ENCODE measurements at regions not wholly inside any gene's neighbourhood (a gene's known extent, or its start where the extent isn't known, plus 50 kb on each side); places are given as distances from the start of the nearest gene placed in this dataset.

DNA sequence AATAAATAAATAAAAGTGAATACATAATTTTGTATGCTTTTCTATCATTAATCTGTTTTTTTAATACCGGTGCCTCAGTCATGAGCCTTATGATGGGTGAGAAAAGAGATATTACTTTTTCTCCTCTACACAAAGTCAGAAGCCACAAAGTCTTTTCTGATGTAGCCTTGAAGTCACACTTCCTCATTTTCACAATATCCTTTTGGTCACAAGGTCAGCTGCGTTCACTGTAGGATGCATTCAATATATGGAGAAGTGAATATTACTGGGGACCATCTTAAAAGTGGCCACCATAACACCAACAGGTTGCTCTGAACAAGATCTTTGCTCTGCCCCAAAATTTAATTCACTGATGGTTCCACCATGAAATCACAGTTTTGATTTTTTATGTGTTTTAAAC is 83.3 kb upstream of the TNR start:
- in situ Hi-C loops (cut with HindIII; ENCODE audit: low sequenced_read_pairs) = no loop called here
- no peak for DNase-seq (ENCODE audit: low read depth, low spot score)
- TF ChIP-seq, protein P1, sequence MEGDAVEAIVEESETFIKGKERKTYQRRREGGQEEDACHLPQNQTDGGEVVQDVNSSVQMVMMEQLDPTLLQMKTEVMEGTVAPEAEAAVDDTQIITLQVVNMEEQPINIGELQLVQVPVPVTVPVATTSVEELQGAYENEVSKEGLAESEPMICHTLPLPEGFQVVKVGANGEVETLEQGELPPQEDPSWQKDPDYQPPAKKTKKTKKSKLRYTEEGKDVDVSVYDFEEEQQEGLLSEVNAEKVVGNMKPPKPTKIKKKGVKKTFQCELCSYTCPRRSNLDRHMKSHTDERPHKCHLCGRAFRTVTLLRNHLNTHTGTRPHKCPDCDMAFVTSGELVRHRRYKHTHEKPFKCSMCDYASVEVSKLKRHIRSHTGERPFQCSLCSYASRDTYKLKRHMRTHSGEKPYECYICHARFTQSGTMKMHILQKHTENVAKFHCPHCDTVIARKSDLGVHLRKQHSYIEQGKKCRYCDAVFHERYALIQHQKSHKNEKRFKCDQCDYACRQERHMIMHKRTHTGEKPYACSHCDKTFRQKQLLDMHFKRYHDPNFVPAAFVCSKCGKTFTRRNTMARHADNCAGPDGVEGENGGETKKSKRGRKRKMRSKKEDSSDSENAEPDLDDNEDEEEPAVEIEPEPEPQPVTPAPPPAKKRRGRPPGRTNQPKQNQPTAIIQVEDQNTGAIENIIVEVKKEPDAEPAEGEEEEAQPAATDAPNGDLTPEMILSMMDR (IDR thresholded peaks at IDR 0.05; ENCODE audit: low read depth, low read length) = no peak
- H3K4me3 ChIP-seq (ENCODE audit: low read depth, low read length) = no peak overlapping the region

DNA sequence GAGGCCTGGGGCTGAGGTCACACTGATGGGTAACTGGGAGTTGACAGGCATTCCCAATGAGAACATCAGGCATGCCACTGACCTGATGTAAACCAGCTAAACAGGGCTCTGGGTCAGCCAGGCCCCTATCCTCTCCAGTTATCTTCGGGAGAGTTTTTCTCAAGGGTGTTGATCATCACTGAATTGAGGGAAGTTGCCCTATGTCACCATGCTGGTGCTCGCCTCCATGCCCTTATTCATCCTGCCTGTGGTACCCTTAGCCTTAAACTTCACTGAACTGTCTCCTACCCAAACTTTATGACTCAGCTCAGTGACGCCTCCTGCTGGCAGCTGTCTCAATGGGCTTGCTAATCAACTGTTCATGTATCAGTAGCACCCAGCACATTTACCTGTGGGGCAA is 80.7 kb upstream of the TNR start:
- no peak for DNase-seq (ENCODE audit: low read depth, low spot score)

DNA sequence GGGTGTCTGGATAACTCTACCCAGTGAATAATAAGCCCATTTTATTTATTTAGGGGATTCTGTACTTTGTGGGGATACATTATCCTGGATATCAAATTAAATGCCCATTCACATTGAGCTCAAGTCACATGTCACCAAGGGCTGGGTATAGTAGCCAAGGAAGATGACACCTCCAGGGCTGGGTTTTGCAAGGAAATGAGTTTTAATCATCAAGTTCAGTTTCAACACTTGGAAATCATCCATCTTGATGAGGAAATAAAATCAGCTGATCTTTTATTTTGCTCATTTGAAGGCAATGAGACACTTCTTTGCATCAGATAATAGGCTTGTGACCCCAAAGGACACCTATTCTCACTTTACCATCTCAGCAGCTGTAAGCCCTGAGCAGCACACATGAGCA is 80.0 kb upstream of the TNR start:
- DNase-seq (ENCODE audit: low read depth, low spot score) = no peak
- TF ChIP-seq, protein P1 (IDR thresholded peaks at IDR 0.05; ENCODE audit: low read depth, low read length) = no peak
- in situ Hi-C loops (cut with HindIII; ENCODE audit: low sequenced_read_pairs) = no loop called here
- no peak overlapping the region for H3K4me3 ChIP-seq (ENCODE audit: low read depth, low read length)

More for the DNA sequence above, 80.7 kb upstream of the TNR start:
- TF ChIP-seq, protein P1 (IDR thresholded peaks at IDR 0.05; ENCODE audit: low read depth, low read length) = no peak
- in situ Hi-C loops (cut with HindIII; ENCODE audit: low sequenced_read_pairs) = no loop called here
- no peak overlapping the region for H3K4me3 ChIP-seq (ENCODE audit: low read depth, low read length)

DNA sequence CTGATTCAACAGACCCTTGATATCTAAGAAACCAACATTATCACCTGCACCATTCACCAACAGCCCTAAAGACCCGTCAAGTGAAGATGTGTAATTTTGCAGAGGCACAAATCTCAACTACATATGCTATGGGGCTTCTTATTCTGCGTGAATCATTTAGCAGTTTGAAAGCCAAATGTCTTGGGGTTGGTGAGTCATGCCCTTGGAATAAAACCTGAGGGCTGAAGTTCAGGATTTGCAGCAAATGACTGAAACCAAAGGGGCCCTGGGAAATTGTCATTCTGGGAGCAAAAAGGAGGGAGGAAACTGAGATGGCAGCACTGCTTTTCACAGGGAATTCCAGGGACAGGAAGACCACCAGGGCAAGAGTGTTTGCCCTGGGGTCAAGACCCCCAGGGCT is 79.2 kb upstream of the TNR start:
- H3K4me3 ChIP-seq (ENCODE audit: low read depth, low read length) = no peak overlapping the region
- in situ Hi-C loops (cut with HindIII; ENCODE audit: low sequenced_read_pairs) = no loop called here
- DNase-seq (ENCODE audit: low read depth, low spot score) = peak; percentile 10
- TF ChIP-seq, protein P1 (IDR thresholded peaks at IDR 0.05; ENCODE audit: low read depth, low read length) = no peak

DNA sequence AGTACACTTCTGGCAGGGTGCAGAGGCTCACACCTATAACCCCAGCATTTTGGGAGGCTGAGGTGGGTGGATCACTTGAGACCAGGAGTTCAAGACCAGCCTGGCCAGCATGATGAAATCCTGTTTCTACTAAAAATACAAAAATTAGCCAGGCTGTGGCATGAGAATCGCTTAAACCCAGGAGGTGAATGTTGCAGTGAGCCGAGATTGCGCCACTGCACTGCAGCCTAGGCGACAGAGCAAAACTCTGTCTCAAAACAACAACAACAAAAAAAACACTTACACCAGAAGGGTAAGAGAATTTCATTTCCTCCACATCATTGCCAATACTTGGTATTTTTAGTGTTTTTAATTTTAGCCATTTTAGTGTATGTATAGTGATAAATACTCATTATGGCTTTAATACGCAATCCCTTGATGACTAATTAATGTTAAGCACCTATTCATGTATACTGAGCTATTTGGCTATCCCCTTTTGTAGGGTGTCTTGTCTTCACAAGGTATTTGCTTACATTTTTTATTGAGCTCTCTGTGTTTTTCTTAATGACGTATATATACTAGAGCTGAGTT is 77.1 kb upstream of the TNR start:
- H3K4me3 ChIP-seq (ENCODE audit: low read depth, low read length) = no peak overlapping the region
- TF ChIP-seq, protein P1 (IDR thresholded peaks at IDR 0.05; ENCODE audit: low read depth, low read length) = no peak
- in situ Hi-C loops (cut with HindIII; ENCODE audit: low sequenced_read_pairs) = no loop called here

DNA sequence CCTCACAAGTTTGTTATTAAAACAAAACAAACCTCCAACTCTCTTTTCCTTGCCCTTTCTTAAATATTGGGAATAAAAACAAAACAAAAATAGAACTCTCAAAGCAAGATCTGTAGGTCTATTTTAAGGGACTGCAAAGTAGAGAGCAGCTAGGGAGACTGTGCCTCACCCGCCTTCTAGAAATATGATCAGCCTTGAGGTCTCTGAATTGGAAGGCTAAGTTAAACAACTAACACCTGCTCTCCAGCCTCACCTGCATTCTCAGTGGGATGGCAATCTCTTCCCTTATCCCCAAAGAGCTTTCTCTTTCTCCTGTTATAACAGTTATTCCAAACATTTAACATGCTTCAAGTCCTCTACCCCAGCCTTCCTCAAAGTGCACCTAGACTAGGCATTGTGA is 75.5 kb upstream of the TNR start:
- no peak for DNase-seq (ENCODE audit: low read depth, low spot score)
- in situ Hi-C loops (cut with HindIII; ENCODE audit: low sequenced_read_pairs) = no loop called here

More for the DNA sequence above, 77.1 kb upstream of the TNR start:
- DNase-seq (ENCODE audit: low read depth, low spot score) = no peak

More for the DNA sequence above, 75.5 kb upstream of the TNR start:
- TF ChIP-seq, protein P1 (IDR thresholded peaks at IDR 0.05; ENCODE audit: low read depth, low read length) = no peak
- H3K4me3 ChIP-seq (ENCODE audit: low read depth, low read length) = no peak overlapping the region
